ENCODE measurements at regions not wholly inside any gene's neighbourhood (a gene's known extent, or its start where the extent isn't known, plus 50 kb on each side); places are given as distances from the start of the nearest gene placed in this dataset.
"Not testable (repeated sequence)": the region's sequence is repeated elsewhere in the genome, so short reads cannot be mapped to it uniquely, and the experiment has no call there.

- TF ChIP-seq, protein P1, sequence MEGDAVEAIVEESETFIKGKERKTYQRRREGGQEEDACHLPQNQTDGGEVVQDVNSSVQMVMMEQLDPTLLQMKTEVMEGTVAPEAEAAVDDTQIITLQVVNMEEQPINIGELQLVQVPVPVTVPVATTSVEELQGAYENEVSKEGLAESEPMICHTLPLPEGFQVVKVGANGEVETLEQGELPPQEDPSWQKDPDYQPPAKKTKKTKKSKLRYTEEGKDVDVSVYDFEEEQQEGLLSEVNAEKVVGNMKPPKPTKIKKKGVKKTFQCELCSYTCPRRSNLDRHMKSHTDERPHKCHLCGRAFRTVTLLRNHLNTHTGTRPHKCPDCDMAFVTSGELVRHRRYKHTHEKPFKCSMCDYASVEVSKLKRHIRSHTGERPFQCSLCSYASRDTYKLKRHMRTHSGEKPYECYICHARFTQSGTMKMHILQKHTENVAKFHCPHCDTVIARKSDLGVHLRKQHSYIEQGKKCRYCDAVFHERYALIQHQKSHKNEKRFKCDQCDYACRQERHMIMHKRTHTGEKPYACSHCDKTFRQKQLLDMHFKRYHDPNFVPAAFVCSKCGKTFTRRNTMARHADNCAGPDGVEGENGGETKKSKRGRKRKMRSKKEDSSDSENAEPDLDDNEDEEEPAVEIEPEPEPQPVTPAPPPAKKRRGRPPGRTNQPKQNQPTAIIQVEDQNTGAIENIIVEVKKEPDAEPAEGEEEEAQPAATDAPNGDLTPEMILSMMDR (IDR thresholded peaks at IDR 0.05; ENCODE audit: poor library complexity): not testable (repeated sequence)
- TF ChIP-seq EZH2 (IDR thresholded peaks at IDR 0.05; ENCODE audit: borderline replicate concordance): not testable (repeated sequence)
These were observed 290.0 kb upstream of the HNRNPA3 start for GRCh38 chr2:176922545-176922944.
